ENCODE measurements at regions not wholly inside any gene's neighbourhood (a gene's known extent, or its start where the extent isn't known, plus 50 kb on each side); places are given as distances from the start of the nearest gene placed in this dataset.

- Histone ChIP-seq H3K27ac (ENCODE audit: low read depth, low read length) (no peak overlapping the region), H3K27me3 (ENCODE audit: control insufficient read depth, insufficient read depth, low read length) (no peaks in the 10 kb centered on the region), H3K36me3 (ENCODE audit: control insufficient read depth, insufficient read depth, low read length) (no peaks in the 10 kb centered on the region), H3K9ac (ENCODE audit: low read depth, low read length) (no peak overlapping the region), H3K4me3 (ENCODE audit: low read depth, low read length) (no peak overlapping the region), H3K9me3 (ENCODE audit: control insufficient read depth, insufficient read depth, low read length) (no peaks in the 10 kb centered on the region), H3K4me1 (ENCODE audit: control insufficient read depth, insufficient read depth, low read length) (peaks cover 26% of the 10 kb centered on the region)
Observed at GRCh38 chr2:38436227-38436664, 59.2 kb upstream of the ATL2 start.

- H3K9ac ChIP-seq (ENCODE audit: low read depth, low read length): no peak overlapping the region
- no peak overlapping the region for H3K4me3 ChIP-seq (ENCODE audit: low read depth, low read length)
- H3K27ac ChIP-seq (ENCODE audit: low read depth, low read length): no peak overlapping the region
- H3K27me3 ChIP-seq (ENCODE audit: control insufficient read depth, insufficient read depth, low read length): no peaks in the 10 kb centered on the region
- H3K36me3 ChIP-seq (ENCODE audit: control insufficient read depth, insufficient read depth, low read length): no peaks in the 10 kb centered on the region
- no peaks in the 10 kb centered on the region for H3K9me3 ChIP-seq (ENCODE audit: control insufficient read depth, insufficient read depth, low read length)
- peaks cover 26% of the 10 kb centered on the region for H3K4me1 ChIP-seq (ENCODE audit: control insufficient read depth, insufficient read depth, low read length)
Observed at GRCh38 chr2:38435775-38436174, 58.7 kb upstream of the ATL2 start.

GRCh38 chr2:38434595-38434994 is 57.5 kb upstream of the ATL2 start:
- Histone ChIP-seq H3K4me3 (ENCODE audit: low read depth, low read length) (no peak overlapping the region), H3K9ac (ENCODE audit: low read depth, low read length) (no peak overlapping the region), H3K27me3 (ENCODE audit: control insufficient read depth, insufficient read depth, low read length) (no peaks in the 10 kb centered on the region), H3K9me3 (ENCODE audit: control insufficient read depth, insufficient read depth, low read length) (no peaks in the 10 kb centered on the region), H3K27ac (ENCODE audit: low read depth, low read length) (no peak overlapping the region), H3K4me1 (ENCODE audit: control insufficient read depth, insufficient read depth, low read length) (peaks cover 35% of the 10 kb centered on the region), H3K36me3 (ENCODE audit: control insufficient read depth, insufficient read depth, low read length) (no peaks in the 10 kb centered on the region)

- no peak overlapping the region for H3K4me3 ChIP-seq (ENCODE audit: low read depth, low read length)
Observed at GRCh38 chr2:38433607-38433975, 56.5 kb upstream of the ATL2 start.

GRCh38 chr2:38432820-38433606 is 55.9 kb upstream of the ATL2 start:
- H3K27ac ChIP-seq (ENCODE audit: low read depth, low read length): no peak overlapping the region
- H3K9me3 ChIP-seq (ENCODE audit: control insufficient read depth, insufficient read depth, low read length): no peaks in the 10 kb centered on the region
- H3K36me3 ChIP-seq (ENCODE audit: control insufficient read depth, insufficient read depth, low read length): no peaks in the 10 kb centered on the region
- no peaks in the 10 kb centered on the region for H3K27me3 ChIP-seq (ENCODE audit: control insufficient read depth, insufficient read depth, low read length)
- H3K4me1 ChIP-seq (ENCODE audit: control insufficient read depth, insufficient read depth, low read length): peaks cover 28% of the 10 kb centered on the region
- no peak overlapping the region for H3K9ac ChIP-seq (ENCODE audit: low read depth, low read length)
- no peak overlapping the region for H3K4me3 ChIP-seq (ENCODE audit: low read depth, low read length)

More at GRCh38 chr2:38433607-38433975, 56.5 kb upstream of the ATL2 start:
- Histone ChIP-seq H3K36me3 (ENCODE audit: control insufficient read depth, insufficient read depth, low read length) (no peaks in the 10 kb centered on the region), H3K9me3 (ENCODE audit: control insufficient read depth, insufficient read depth, low read length) (no peaks in the 10 kb centered on the region), H3K27me3 (ENCODE audit: control insufficient read depth, insufficient read depth, low read length) (no peaks in the 10 kb centered on the region), H3K4me1 (ENCODE audit: control insufficient read depth, insufficient read depth, low read length) (peaks cover 27% of the 10 kb centered on the region), H3K27ac (ENCODE audit: low read depth, low read length) (no peak overlapping the region), H3K9ac (ENCODE audit: low read depth, low read length) (no peak overlapping the region)

- Histone ChIP-seq H3K9ac (ENCODE audit: low read depth, low read length) (no peak overlapping the region), H3K4me3 (ENCODE audit: low read depth, low read length) (no peak overlapping the region), H3K36me3 (ENCODE audit: control insufficient read depth, insufficient read depth, low read length) (no peaks in the 10 kb centered on the region), H3K27me3 (ENCODE audit: control insufficient read depth, insufficient read depth, low read length) (no peaks in the 10 kb centered on the region), H3K4me1 (ENCODE audit: control insufficient read depth, insufficient read depth, low read length) (peaks cover 33% of the 10 kb centered on the region), H3K9me3 (ENCODE audit: control insufficient read depth, insufficient read depth, low read length) (no peaks in the 10 kb centered on the region), H3K27ac (ENCODE audit: low read depth, low read length) (no peak overlapping the region)
Observed at GRCh38 chr2:38430597-38431207, 53.6 kb upstream of the ATL2 start.

GRCh38 chr2:38430196-38430595 is 53.1 kb upstream of the ATL2 start:
- Histone ChIP-seq H3K9ac (ENCODE audit: low read depth, low read length) (no peak overlapping the region), H3K9me3 (ENCODE audit: control insufficient read depth, insufficient read depth, low read length) (no peaks in the 10 kb centered on the region), H3K4me1 (ENCODE audit: control insufficient read depth, insufficient read depth, low read length) (peaks cover 33% of the 10 kb centered on the region), H3K36me3 (ENCODE audit: control insufficient read depth, insufficient read depth, low read length) (no peaks in the 10 kb centered on the region), H3K27ac (ENCODE audit: low read depth, low read length) (no peak overlapping the region), H3K4me3 (ENCODE audit: low read depth, low read length) (no peak overlapping the region), H3K27me3 (ENCODE audit: control insufficient read depth, insufficient read depth, low read length) (no peaks in the 10 kb centered on the region)

- no peak overlapping the region for H3K27ac ChIP-seq (ENCODE audit: low read depth, low read length)
- no peak overlapping the region for H3K4me3 ChIP-seq (ENCODE audit: low read depth, low read length)
- H3K9ac ChIP-seq (ENCODE audit: low read depth, low read length): no peak overlapping the region
- H3K4me1 ChIP-seq (ENCODE audit: control insufficient read depth, insufficient read depth, low read length): peaks cover 28% of the 10 kb centered on the region
- no peaks in the 10 kb centered on the region for H3K36me3 ChIP-seq (ENCODE audit: control insufficient read depth, insufficient read depth, low read length)
- H3K27me3 ChIP-seq (ENCODE audit: control insufficient read depth, insufficient read depth, low read length): no peaks in the 10 kb centered on the region
- H3K9me3 ChIP-seq (ENCODE audit: control insufficient read depth, insufficient read depth, low read length): no peaks in the 10 kb centered on the region
Observed at GRCh38 chr2:38427936-38428335, 50.9 kb upstream of the ATL2 start.

GRCh38 chr2:38427054-38427453 is 50.0 kb upstream of the ATL2 start:
- no peak overlapping the region for H3K27ac ChIP-seq (ENCODE audit: low read depth, low read length)
- H3K9ac ChIP-seq (ENCODE audit: low read depth, low read length): no peak overlapping the region
- no peaks in the 10 kb centered on the region for H3K9me3 ChIP-seq (ENCODE audit: control insufficient read depth, insufficient read depth, low read length)
- H3K4me1 ChIP-seq (ENCODE audit: control insufficient read depth, insufficient read depth, low read length): peaks cover 19% of the 10 kb centered on the region
- no peak overlapping the region for H3K4me3 ChIP-seq (ENCODE audit: low read depth, low read length)
- H3K36me3 ChIP-seq (ENCODE audit: control insufficient read depth, insufficient read depth, low read length): no peaks in the 10 kb centered on the region
- H3K27me3 ChIP-seq (ENCODE audit: control insufficient read depth, insufficient read depth, low read length): no peaks in the 10 kb centered on the region
